Activated CD4-positive, alpha-beta T cell treated with anti-CD3 and anti-CD28 coated beads for 24 hours (primary cell): ENCODE measurements at regions not wholly inside any gene's neighbourhood (a gene's known extent, or its start where the extent isn't known, plus 50 kb on each side); places are given as distances from the start of the nearest gene placed in this dataset.
"Not testable (repeated sequence)": the region's sequence is repeated elsewhere in the genome, so short reads cannot be mapped to it uniquely, and the experiment has no call there.

Experiments used
- DNase-seq, 2 donors: peaks; one replicate each; pipeline ENCODE4 v3.0.0-alpha.2; 2020; ENCODE audit warnings: low read depth in 2 of 2

GRCh38 chr3:34504366-34504765 is 705.9 kb downstream of the PDCD6IP start:
- DNase-seq: no peak

- no peak for DNase-seq
Observed at GRCh38 chr3:34504775-34505174, 706.3 kb downstream of the PDCD6IP start.

- DNase-seq: no peak
Observed at GRCh38 chr3:34508732-34509131, 710.3 kb downstream of the PDCD6IP start.

GRCh38 chr3:34511891-34512290 is 713.5 kb downstream of the PDCD6IP start:
- DNase-seq: no peak

- not testable (repeated sequence) for DNase-seq
Observed at GRCh38 chr3:34519008-34519407, 720.6 kb downstream of the PDCD6IP start.

GRCh38 chr3:34531156-34531555 is 732.7 kb downstream of the PDCD6IP start:
- DNase-seq: no peak

GRCh38 chr3:34533451-34533850 is 735.0 kb downstream of the PDCD6IP start:
- no peak for DNase-seq

- no peak for DNase-seq
Observed at GRCh38 chr3:34534013-34534412, 735.6 kb downstream of the PDCD6IP start.

GRCh38 chr3:34544136-34544535 is 745.7 kb downstream of the PDCD6IP start:
- no peak for DNase-seq

GRCh38 chr3:34547297-34547920 is 749.0 kb downstream of the PDCD6IP start:
- DNase-seq: no peak

GRCh38 chr3:34567266-34567665 is 768.8 kb downstream of the PDCD6IP start:
- DNase-seq: no peak

GRCh38 chr3:34568766-34569165 is 770.3 kb downstream of the PDCD6IP start:
- DNase-seq: no peak

GRCh38 chr3:34569437-34569836 is 771.0 kb downstream of the PDCD6IP start:
- DNase-seq: no peak

- no peak for DNase-seq
Observed at GRCh38 chr3:34570916-34571705, 772.7 kb downstream of the PDCD6IP start.

GRCh38 chr3:34571714-34572113 is 773.3 kb downstream of the PDCD6IP start:
- no peak for DNase-seq

- no peak for DNase-seq
Observed at GRCh38 chr3:34575776-34576175, 777.3 kb downstream of the PDCD6IP start.

GRCh38 chr3:34582055-34582454 is 783.6 kb downstream of the PDCD6IP start:
- no peak for DNase-seq

GRCh38 chr3:34583451-34583850 is 785.0 kb downstream of the PDCD6IP start:
- no peak for DNase-seq

- no peak for DNase-seq
Observed at GRCh38 chr3:34584971-34585370, 786.5 kb downstream of the PDCD6IP start.

GRCh38 chr3:34599595-34599994 is 801.2 kb downstream of the PDCD6IP start:
- DNase-seq: no peak

- DNase-seq: no peak
Observed at GRCh38 chr3:34619990-34620389, 821.6 kb downstream of the PDCD6IP start.

GRCh38 chr3:34626699-34627098 is 828.3 kb downstream of the PDCD6IP start:
- DNase-seq: no peak

- no peak for DNase-seq
Observed at GRCh38 chr3:34634939-34635338, 836.5 kb downstream of the PDCD6IP start.
